Stimulated activated CD4-positive, alpha-beta T cell treated with anti-CD3 and anti-CD28 coated beads, Interleukin-1b, Interleukin-23, amount 100 ng/mL, for 4 hours (primary cell): ENCODE measurements at regions not wholly inside any gene's neighbourhood (a gene's known extent, or its start where the extent isn't known, plus 50 kb on each side); places are given as distances from the start of the nearest gene placed in this dataset.

Experiments
- DNase-seq, 2 donors: peaks; one replicate each; pipeline ENCODE4 v3.0.0-alpha.2; 2020; ENCODE audit warnings: low read depth in 2 of 2

- DNase-seq = no peak
Measured at GRCh38 chr12:96132819-96133218, 61.4 kb upstream of the ELK3 start.

- no peak for DNase-seq
Measured at GRCh38 chr12:96134200-96134599, 60.0 kb upstream of the ELK3 start.

DNA sequence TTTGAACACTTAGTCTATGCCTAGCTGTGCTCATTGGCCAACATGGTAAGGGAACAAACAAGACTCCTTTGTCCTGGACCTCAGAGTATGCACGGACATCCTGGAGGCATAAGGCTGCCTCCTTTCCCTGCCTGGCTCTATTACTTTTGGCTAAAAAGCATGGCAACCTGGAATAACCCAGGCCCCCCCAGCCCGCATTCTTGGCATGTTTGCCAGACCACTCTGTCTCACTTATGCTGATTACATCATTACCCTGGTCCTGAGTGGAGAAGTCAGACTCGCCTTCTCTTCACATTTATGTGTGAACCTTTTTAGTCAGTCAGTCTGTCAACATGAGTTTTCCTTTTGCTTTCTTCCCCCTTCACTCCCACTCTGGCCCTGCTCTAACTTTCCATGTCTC is 58.0 kb upstream of the ELK3 start:
- no peak for DNase-seq

DNA sequence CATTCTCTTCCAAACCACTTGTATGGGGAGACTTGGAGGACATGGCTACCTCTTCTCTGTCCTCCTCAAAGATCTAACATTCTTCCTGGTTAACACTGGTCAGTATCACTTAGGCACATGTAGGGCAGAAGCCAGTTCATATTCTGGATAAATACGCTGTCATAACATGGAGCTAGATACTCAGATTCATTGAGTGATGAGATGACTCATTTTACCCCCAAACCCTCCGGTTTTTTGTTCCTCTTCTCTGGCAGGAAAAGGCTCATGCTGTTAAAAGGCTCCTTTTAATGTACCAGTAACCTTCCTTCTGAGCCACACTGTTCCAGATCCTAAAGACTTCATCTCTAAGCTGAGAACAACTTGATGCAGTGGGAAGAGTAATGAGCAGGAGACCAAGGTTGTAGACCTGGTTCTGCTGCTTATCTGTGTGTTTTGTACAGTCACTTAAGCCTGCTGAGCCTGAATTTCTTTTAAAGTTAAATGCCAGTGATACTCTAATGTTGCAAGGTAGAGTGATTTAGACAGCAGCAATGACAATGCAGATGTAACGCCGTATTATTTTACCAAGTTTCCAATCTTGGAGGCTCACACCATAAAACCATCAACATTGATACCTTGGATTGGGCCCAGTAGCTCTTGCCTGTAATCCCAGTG is 57.3 kb upstream of the ELK3 start:
- no peak for DNase-seq

DNA sequence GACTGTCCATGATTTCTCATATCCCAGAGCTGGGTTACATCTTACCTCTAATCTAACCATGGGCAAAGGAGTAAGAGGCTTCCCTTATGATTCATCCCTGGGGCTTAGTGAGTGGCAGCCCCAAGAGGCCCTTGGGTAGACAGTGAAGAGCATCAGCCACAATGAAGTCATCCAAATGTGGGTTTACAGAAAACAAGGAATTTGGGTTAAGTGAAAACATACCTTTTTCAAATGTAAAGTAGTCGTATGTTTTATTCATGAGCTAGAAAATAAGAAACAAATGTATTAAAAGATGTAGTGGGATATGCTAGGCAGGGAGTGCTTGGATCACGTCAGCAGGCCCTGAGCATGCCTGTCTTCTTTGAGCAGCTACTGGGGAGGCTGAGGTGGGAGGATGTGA is 54.0 kb upstream of the ELK3 start:
- DNase-seq = no peak

- DNase-seq = no peak
Measured at GRCh38 chr12:96141216-96141912, 52.8 kb upstream of the ELK3 start.

DNA sequence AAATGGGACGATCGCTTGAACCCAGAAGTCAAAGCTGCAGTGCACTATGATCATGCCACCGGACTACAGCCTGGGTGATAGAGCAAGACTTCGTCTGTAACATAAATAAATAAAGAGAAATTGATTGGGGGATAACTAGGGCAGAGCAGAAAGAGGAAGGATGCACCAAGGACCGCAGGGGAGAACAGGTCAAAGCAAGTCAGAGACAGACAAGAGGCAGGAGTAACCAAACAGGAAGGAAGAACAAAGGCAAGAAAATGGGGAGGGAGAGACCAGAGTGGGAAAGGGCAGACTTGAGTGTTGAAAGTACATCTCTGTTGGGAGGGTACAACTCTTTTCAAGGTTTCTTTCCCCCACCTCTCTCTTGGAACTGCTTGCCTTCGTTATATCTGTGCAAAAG is 50.8 kb upstream of the ELK3 start:
- DNase-seq = no peak

GRCh38 chr12:96143827-96144565 is 50.2 kb upstream of the ELK3 start:
- no peak for DNase-seq
